ENCODE measurements at regions not wholly inside any gene's neighbourhood (a gene's known extent, or its start where the extent isn't known, plus 50 kb on each side); places are given as distances from the start of the nearest gene placed in this dataset.

DNA sequence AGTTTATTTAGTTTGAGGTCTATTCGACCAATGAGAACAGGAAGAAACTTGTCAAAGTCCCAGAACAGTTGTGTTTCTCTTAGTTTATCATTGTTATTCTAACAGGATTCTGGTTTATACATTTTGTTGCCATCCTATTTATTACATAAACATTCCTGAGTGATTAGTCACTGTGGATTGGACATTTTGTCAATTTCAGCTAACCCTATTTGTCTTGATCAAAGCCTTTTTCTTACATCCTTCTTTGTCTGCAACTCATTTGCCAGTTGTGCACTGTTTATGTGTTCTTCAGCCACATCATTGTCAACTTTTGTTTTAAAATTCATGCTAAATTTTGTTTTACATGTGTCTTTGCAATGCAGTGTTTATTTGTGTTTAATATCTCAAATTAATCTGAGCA, 886.0 kb upstream of the SLC10A2 start:
- Histone ChIP-seq H3K9me3 (ENCODE audit: control insufficient read depth, insufficient read depth, low read length) (no peaks in the 10 kb centered on the region), H3K27me3 (ENCODE audit: control insufficient read depth, insufficient read depth, low read length) (no peaks in the 10 kb centered on the region), H3K4me1 (ENCODE audit: control insufficient read depth, insufficient read depth, low read length) (no peaks in the 10 kb centered on the region), H3K4me3 (ENCODE audit: low read depth, low read length) (no peak overlapping the region), H3K36me3 (ENCODE audit: control insufficient read depth, insufficient read depth, low read length) (no peaks in the 10 kb centered on the region), H3K27ac (ENCODE audit: low read depth, low read length) (no peak overlapping the region)
- no peak for DNase-seq (ENCODE audit: low read depth in 4 of 6, low spot score in 6 of 6)
- WGBS (ENCODE audit: insufficient coverage), result no CpG with 5 or more reads among the region's 1 CpG

- Histone ChIP-seq H3K27ac (ENCODE audit: low read depth, low read length) (no peak overlapping the region), H3K4me3 (ENCODE audit: low read depth, low read length) (no peak overlapping the region), H3K27me3 (ENCODE audit: control insufficient read depth, insufficient read depth, low read length) (no peaks in the 10 kb centered on the region), H3K36me3 (ENCODE audit: control insufficient read depth, insufficient read depth, low read length) (no peaks in the 10 kb centered on the region), H3K9me3 (ENCODE audit: control insufficient read depth, insufficient read depth, low read length) (no peaks in the 10 kb centered on the region), H3K4me1 (ENCODE audit: control insufficient read depth, insufficient read depth, low read length) (no peaks in the 10 kb centered on the region)
- WGBS (ENCODE audit: insufficient coverage), result 82% methylated on average over 4 of the region's 6 CpGs
- peak in 1 of 6 donors; percentile 59 for DNase-seq (ENCODE audit: low read depth in 4 of 6, low spot score in 6 of 6)
These were observed 882.2 kb upstream of the SLC10A2 start for GRCh38 chr13:103948426-103948825.

GRCh38 chr13:103945836-103946235, 879.6 kb upstream of the SLC10A2 start:
- Histone ChIP-seq H3K27me3 (ENCODE audit: control insufficient read depth, insufficient read depth, low read length) (no peaks in the 10 kb centered on the region), H3K36me3 (ENCODE audit: control insufficient read depth, insufficient read depth, low read length) (no peaks in the 10 kb centered on the region), H3K4me1 (ENCODE audit: control insufficient read depth, insufficient read depth, low read length) (no peaks in the 10 kb centered on the region), H3K27ac (ENCODE audit: low read depth, low read length) (no peak overlapping the region), H3K4me3 (ENCODE audit: low read depth, low read length) (no peak overlapping the region), H3K9me3 (ENCODE audit: control insufficient read depth, insufficient read depth, low read length) (no peaks in the 10 kb centered on the region)
- no peak for DNase-seq (ENCODE audit: low read depth in 4 of 6, low spot score in 6 of 6)

- DNase-seq (ENCODE audit: low read depth in 4 of 6, low spot score in 6 of 6), result no peak
- Histone ChIP-seq H3K4me1 (ENCODE audit: control insufficient read depth, insufficient read depth, low read length) (no peaks in the 10 kb centered on the region), H3K27me3 (ENCODE audit: control insufficient read depth, insufficient read depth, low read length) (no peaks in the 10 kb centered on the region), H3K36me3 (ENCODE audit: control insufficient read depth, insufficient read depth, low read length) (no peaks in the 10 kb centered on the region), H3K4me3 (ENCODE audit: low read depth, low read length) (no peak overlapping the region), H3K27ac (ENCODE audit: low read depth, low read length) (no peak overlapping the region), H3K9me3 (ENCODE audit: control insufficient read depth, insufficient read depth, low read length) (no peaks in the 10 kb centered on the region)
- WGBS (ENCODE audit: insufficient coverage), result 100% methylated on average over 1 of the region's 1 CpG
These were observed 875.4 kb upstream of the SLC10A2 start for GRCh38 chr13:103941506-103942140.

GRCh38 chr13:103935117-103935516, 868.9 kb upstream of the SLC10A2 start:
- no CpG with 5 or more reads among the region's 4 CpGs for WGBS (ENCODE audit: insufficient coverage)
- no peak for DNase-seq (ENCODE audit: low read depth in 4 of 6, low spot score in 6 of 6)
- H3K36me3 ChIP-seq (ENCODE audit: control insufficient read depth, insufficient read depth, low read length), result no peaks in the 10 kb centered on the region
- no peak overlapping the region for H3K4me3 ChIP-seq (ENCODE audit: low read depth, low read length)
- no peaks in the 10 kb centered on the region for H3K4me1 ChIP-seq (ENCODE audit: control insufficient read depth, insufficient read depth, low read length)
- H3K9me3 ChIP-seq (ENCODE audit: control insufficient read depth, insufficient read depth, low read length), result no peaks in the 10 kb centered on the region
- H3K27ac ChIP-seq (ENCODE audit: low read depth, low read length), result no peak overlapping the region
- no peaks in the 10 kb centered on the region for H3K27me3 ChIP-seq (ENCODE audit: control insufficient read depth, insufficient read depth, low read length)

- H3K4me3 ChIP-seq (ENCODE audit: low read depth, low read length), result no peak overlapping the region
These were observed 865.7 kb upstream of the SLC10A2 start for GRCh38 chr13:103931885-103932284.

DNA sequence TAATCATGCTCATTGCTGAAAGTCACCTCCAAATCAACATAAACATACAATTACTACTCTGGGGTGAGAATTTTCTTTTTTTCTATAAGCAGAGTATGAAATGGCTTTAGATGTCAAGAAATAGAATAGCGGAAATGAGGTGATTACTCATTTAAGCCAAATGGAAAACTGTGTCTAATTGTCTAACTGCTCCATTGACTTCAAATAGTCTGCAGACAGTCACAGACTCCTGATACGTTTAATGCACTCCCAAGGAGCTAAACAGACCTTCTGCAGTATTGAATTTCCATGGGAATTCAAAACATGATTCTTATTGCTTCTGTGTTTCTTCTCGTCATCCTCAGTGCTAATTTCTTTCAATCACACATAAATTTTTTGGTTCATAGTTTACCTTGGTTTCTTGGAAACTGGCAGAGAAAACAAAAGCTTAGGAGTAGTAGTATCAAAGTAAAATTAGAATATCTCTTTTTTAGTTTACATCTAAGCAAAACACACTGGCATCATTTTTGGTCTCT, 865.2 kb upstream of the SLC10A2 start:
- peak in 4 of 6 donors; percentile 0 to 81 (median 4) for DNase-seq (ENCODE audit: low read depth in 4 of 6, low spot score in 6 of 6)
- H3K4me1 ChIP-seq (ENCODE audit: control insufficient read depth, insufficient read depth, low read length), result no peaks in the 10 kb centered on the region
- WGBS (ENCODE audit: insufficient coverage), result 0% methylated on average over 1 of the region's 3 CpGs

More at GRCh38 chr13:103931885-103932284, 865.7 kb upstream of the SLC10A2 start:
- H3K27ac ChIP-seq (ENCODE audit: low read depth, low read length), result no peak overlapping the region
- H3K4me1 ChIP-seq (ENCODE audit: control insufficient read depth, insufficient read depth, low read length), result no peaks in the 10 kb centered on the region
- no peak for DNase-seq (ENCODE audit: low read depth in 4 of 6, low spot score in 6 of 6)
- no peaks in the 10 kb centered on the region for H3K36me3 ChIP-seq (ENCODE audit: control insufficient read depth, insufficient read depth, low read length)
- no peaks in the 10 kb centered on the region for H3K9me3 ChIP-seq (ENCODE audit: control insufficient read depth, insufficient read depth, low read length)
- WGBS (ENCODE audit: insufficient coverage), result 88% methylated on average over 7 of the region's 12 CpGs
- H3K27me3 ChIP-seq (ENCODE audit: control insufficient read depth, insufficient read depth, low read length), result no peaks in the 10 kb centered on the region

DNA sequence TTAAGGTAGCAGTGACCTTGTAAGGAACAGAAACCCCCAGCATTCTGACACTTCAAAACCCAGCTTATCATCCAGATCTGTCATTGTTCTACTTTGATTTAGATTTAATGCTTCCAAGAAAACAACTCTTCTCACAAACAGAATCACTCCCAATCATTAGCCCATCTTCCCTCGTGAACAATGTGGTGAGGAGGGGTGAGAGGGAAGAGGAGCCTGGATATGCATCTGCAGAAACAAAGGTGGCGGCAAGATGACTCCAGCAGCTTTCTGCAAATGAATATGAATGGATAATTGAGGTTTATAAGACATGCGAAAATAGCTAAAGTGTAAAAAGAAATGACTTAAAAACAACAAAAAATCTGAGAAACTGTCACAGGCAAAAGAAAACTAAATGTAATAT, 859.9 kb upstream of the SLC10A2 start:
- Histone ChIP-seq H3K36me3 (ENCODE audit: control insufficient read depth, insufficient read depth, low read length) (no peaks in the 10 kb centered on the region), H3K4me3 (ENCODE audit: low read depth, low read length) (no peak overlapping the region), H3K27ac (ENCODE audit: low read depth, low read length) (no peak overlapping the region), H3K4me1 (ENCODE audit: control insufficient read depth, insufficient read depth, low read length) (no peaks in the 10 kb centered on the region), H3K27me3 (ENCODE audit: control insufficient read depth, insufficient read depth, low read length) (no peaks in the 10 kb centered on the region), H3K9me3 (ENCODE audit: control insufficient read depth, insufficient read depth, low read length) (no peaks in the 10 kb centered on the region)
- no CpG with 5 or more reads among the region's 3 CpGs for WGBS (ENCODE audit: insufficient coverage)
- DNase-seq (ENCODE audit: low read depth in 4 of 6, low spot score in 6 of 6), result no peak

More for the DNA sequence above, 865.2 kb upstream of the SLC10A2 start:
- Histone ChIP-seq H3K4me3 (ENCODE audit: low read depth, low read length) (no peak overlapping the region), H3K27me3 (ENCODE audit: control insufficient read depth, insufficient read depth, low read length) (no peaks in the 10 kb centered on the region), H3K36me3 (ENCODE audit: control insufficient read depth, insufficient read depth, low read length) (no peaks in the 10 kb centered on the region), H3K27ac (ENCODE audit: low read depth, low read length) (no peak overlapping the region), H3K9me3 (ENCODE audit: control insufficient read depth, insufficient read depth, low read length) (no peaks in the 10 kb centered on the region)

GRCh38 chr13:103908911-103909310, 842.7 kb upstream of the SLC10A2 start:
- H3K4me1 ChIP-seq (ENCODE audit: control insufficient read depth, insufficient read depth, low read length), result no peaks in the 10 kb centered on the region
- H3K27me3 ChIP-seq (ENCODE audit: control insufficient read depth, insufficient read depth, low read length), result no peaks in the 10 kb centered on the region
- no peaks in the 10 kb centered on the region for H3K36me3 ChIP-seq (ENCODE audit: control insufficient read depth, insufficient read depth, low read length)
- H3K27ac ChIP-seq (ENCODE audit: low read depth, low read length), result no peak overlapping the region
- no peaks in the 10 kb centered on the region for H3K9me3 ChIP-seq (ENCODE audit: control insufficient read depth, insufficient read depth, low read length)
- 89% methylated on average over 1 of the region's 1 CpG for WGBS (ENCODE audit: insufficient coverage)
- DNase-seq (ENCODE audit: low read depth in 4 of 6, low spot score in 6 of 6), result peak in 1 of 6 donors; percentile 80
- H3K4me3 ChIP-seq (ENCODE audit: low read depth, low read length), result no peak overlapping the region

GRCh38 chr13:103908274-103908673, 842.1 kb upstream of the SLC10A2 start:
- no CpG with 5 or more reads among the region's 5 CpGs for WGBS (ENCODE audit: insufficient coverage)
- H3K4me1 ChIP-seq (ENCODE audit: control insufficient read depth, insufficient read depth, low read length), result no peaks in the 10 kb centered on the region
- DNase-seq (ENCODE audit: low read depth in 4 of 6, low spot score in 6 of 6), result no peak

More at GRCh38 chr13:103908274-103908673, 842.1 kb upstream of the SLC10A2 start:
- Histone ChIP-seq H3K4me3 (ENCODE audit: low read depth, low read length) (no peak overlapping the region), H3K27me3 (ENCODE audit: control insufficient read depth, insufficient read depth, low read length) (no peaks in the 10 kb centered on the region), H3K36me3 (ENCODE audit: control insufficient read depth, insufficient read depth, low read length) (no peaks in the 10 kb centered on the region), H3K27ac (ENCODE audit: low read depth, low read length) (no peak overlapping the region), H3K9me3 (ENCODE audit: control insufficient read depth, insufficient read depth, low read length) (no peaks in the 10 kb centered on the region)
